ENCODE measurements at regions not wholly inside any gene's neighbourhood (a gene's known extent, or its start where the extent isn't known, plus 50 kb on each side); places are given as distances from the start of the nearest gene placed in this dataset.

DNA sequence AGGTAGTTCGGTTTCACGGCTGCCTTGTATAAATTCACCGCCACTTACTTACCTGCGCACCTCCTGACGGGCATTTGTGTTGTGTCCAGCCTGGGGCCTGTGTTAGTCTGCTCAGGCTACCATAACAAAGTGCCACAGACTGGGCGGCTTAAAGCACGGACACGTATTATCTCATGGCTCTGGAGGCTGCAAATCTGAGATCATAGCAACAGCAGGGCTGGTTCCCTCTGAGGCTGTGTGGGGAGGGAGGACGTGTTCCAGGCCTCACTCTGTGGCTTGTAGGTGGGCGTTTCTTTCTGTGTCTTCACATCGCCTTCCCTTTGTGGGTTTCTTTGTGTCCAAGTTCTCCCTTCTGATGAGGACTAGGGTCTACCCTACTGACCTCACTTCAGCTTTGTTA, 93.5 kb upstream of the FZD10 start:
- TF ChIP-seq, protein P1, sequence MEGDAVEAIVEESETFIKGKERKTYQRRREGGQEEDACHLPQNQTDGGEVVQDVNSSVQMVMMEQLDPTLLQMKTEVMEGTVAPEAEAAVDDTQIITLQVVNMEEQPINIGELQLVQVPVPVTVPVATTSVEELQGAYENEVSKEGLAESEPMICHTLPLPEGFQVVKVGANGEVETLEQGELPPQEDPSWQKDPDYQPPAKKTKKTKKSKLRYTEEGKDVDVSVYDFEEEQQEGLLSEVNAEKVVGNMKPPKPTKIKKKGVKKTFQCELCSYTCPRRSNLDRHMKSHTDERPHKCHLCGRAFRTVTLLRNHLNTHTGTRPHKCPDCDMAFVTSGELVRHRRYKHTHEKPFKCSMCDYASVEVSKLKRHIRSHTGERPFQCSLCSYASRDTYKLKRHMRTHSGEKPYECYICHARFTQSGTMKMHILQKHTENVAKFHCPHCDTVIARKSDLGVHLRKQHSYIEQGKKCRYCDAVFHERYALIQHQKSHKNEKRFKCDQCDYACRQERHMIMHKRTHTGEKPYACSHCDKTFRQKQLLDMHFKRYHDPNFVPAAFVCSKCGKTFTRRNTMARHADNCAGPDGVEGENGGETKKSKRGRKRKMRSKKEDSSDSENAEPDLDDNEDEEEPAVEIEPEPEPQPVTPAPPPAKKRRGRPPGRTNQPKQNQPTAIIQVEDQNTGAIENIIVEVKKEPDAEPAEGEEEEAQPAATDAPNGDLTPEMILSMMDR (IDR thresholded peaks at IDR 0.05): no peak
- TF ChIP-seq POLR2A (IDR thresholded peaks at IDR 0.05) (no peak), EP300 (IDR thresholded peaks at IDR 0.05) (no peak), POLR2AphosphoS5 (IDR thresholded peaks at IDR 0.05) (no peak)
